ENCODE measurements at regions not wholly inside any gene's neighbourhood (a gene's known extent, or its start where the extent isn't known, plus 50 kb on each side); places are given as distances from the start of the nearest gene placed in this dataset.

- peak; percentile 23 for TF ChIP-seq CTCF (IDR thresholded peaks at IDR 0.05; ENCODE audit: low read depth, low read length, missing control alignments)
- H3K4me3 ChIP-seq (replicated peaks; ENCODE audit: low read depth, low read length): no peak overlapping the region
- DNase-seq (ENCODE audit: extremely low read depth, low read depth): no peak
Measured at GRCh38 chr4:17332478-17332877, 179.4 kb downstream of the QDPR start.

GRCh38 chr4:17329046-17329445 lies 182.8 kb downstream of the QDPR start:
- no peak overlapping the region for H3K4me3 ChIP-seq (replicated peaks; ENCODE audit: low read depth, low read length)
- DNase-seq (ENCODE audit: extremely low read depth, low read depth): no peak
- no peak for TF ChIP-seq CTCF (IDR thresholded peaks at IDR 0.05; ENCODE audit: low read depth, low read length, missing control alignments)

GRCh38 chr4:17328141-17328815 lies 183.6 kb downstream of the QDPR start:
- no peak for TF ChIP-seq CTCF (IDR thresholded peaks at IDR 0.05; ENCODE audit: low read depth, low read length, missing control alignments)
- no peak for DNase-seq (ENCODE audit: extremely low read depth, low read depth)
- H3K4me3 ChIP-seq (replicated peaks; ENCODE audit: low read depth, low read length): no peak overlapping the region

- no peak for DNase-seq (ENCODE audit: extremely low read depth, low read depth)
- no peak for TF ChIP-seq CTCF (IDR thresholded peaks at IDR 0.05; ENCODE audit: low read depth, low read length, missing control alignments)
- H3K4me3 ChIP-seq (replicated peaks; ENCODE audit: low read depth, low read length): no peak overlapping the region
Measured at GRCh38 chr4:17327591-17327990, 184.3 kb downstream of the QDPR start.

GRCh38 chr4:17326756-17327155 lies 185.1 kb downstream of the QDPR start:
- no peak for TF ChIP-seq CTCF (IDR thresholded peaks at IDR 0.05; ENCODE audit: low read depth, low read length, missing control alignments)
- H3K4me3 ChIP-seq (replicated peaks; ENCODE audit: low read depth, low read length): no peak overlapping the region

GRCh38 chr4:17325098-17325497 lies 186.8 kb downstream of the QDPR start:
- H3K4me3 ChIP-seq (replicated peaks; ENCODE audit: low read depth, low read length): no peak overlapping the region
- DNase-seq (ENCODE audit: extremely low read depth, low read depth): no peak
- no peak for TF ChIP-seq CTCF (IDR thresholded peaks at IDR 0.05; ENCODE audit: low read depth, low read length, missing control alignments)

More at GRCh38 chr4:17326756-17327155, 185.1 kb downstream of the QDPR start:
- no peak for DNase-seq (ENCODE audit: extremely low read depth, low read depth)

- DNase-seq (ENCODE audit: extremely low read depth, low read depth): no peak
- H3K4me3 ChIP-seq (replicated peaks; ENCODE audit: low read depth, low read length): no peak overlapping the region
- peak; percentile 51 for TF ChIP-seq CTCF (IDR thresholded peaks at IDR 0.05; ENCODE audit: low read depth, low read length, missing control alignments)
Measured at GRCh38 chr4:17324386-17324830, 187.5 kb downstream of the QDPR start.

All from HFF-Myc (cell line).